ENCODE measurements at regions not wholly inside any gene's neighbourhood (a gene's known extent, or its start where the extent isn't known, plus 50 kb on each side); places are given as distances from the start of the nearest gene placed in this dataset.

DNA sequence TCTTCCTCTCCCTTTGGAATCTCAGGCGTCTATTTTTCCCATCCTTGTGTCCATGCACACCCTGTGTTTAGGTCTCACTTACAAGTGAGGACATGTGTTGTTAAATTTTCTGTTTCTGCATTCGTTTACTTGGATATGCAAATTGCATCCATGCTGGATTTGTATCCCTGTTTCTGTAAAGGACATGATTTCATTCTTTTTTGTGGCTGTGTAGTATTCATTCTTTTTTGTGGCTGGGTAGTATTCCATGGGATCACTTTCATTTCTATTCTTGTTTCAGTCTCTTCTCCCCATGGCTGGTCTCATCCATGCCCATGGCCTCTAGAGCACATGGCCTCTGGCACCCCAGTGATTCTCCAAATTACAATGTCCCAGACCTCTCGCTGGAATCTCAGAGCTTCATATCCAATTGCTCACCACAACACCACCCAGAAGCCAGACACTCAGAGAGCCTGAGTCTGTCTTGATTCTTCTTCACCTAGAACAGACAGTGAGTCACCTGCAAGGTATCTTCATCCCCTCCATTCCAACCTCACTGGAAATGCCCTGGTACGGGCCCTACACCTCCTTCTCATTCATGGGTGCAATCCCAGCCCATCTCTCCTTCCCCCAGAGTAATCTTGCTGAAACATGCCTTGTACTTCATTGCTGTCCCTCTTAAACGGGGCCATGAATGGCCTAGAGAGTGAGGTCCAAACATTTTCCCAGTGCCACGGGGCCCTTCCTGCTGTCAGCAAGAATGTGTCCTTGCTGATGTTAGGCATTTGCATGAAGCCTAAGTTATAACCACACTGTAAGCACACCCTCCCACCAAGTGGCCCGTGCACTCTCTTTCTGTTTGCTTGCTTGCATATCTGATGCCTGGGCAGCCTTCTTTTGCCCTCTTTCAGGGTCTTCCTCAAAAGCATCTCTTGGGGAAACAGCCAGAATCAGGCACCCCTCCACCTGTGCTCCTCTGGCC lies 476.2 kb upstream of the TSHZ3 start:
- no peak for TF ChIP-seq POLR2AphosphoS5 (IDR thresholded peaks at IDR 0.05; ENCODE audit: low read depth, low read length)
- TF ChIP-seq CBX8 (IDR thresholded peaks at IDR 0.05; ENCODE audit: borderline replicate concordance, low read depth, low read length), result no peak
- TF ChIP-seq RFX5 (IDR thresholded peaks at IDR 0.05; ENCODE audit: borderline replicate concordance, low read depth, low read length), result no peak
- no peak for TF ChIP-seq EP300 (IDR thresholded peaks at IDR 0.05; ENCODE audit: borderline replicate concordance in 1 of 2, low read depth in 2 of 2, low read length in 2 of 2)
- no peak for TF ChIP-seq RNF2 (IDR thresholded peaks at IDR 0.05; ENCODE audit: borderline replicate concordance, low read depth, low read length, missing control alignments, poor library complexity, severe bottlenecking)
- no peak for TF ChIP-seq POLR2A (IDR thresholded peaks at IDR 0.05; ENCODE audit: control extremely low read depth in 1 of 2, low read depth in 2 of 2, low read length in 2 of 2)
- TF ChIP-seq, protein P1, sequence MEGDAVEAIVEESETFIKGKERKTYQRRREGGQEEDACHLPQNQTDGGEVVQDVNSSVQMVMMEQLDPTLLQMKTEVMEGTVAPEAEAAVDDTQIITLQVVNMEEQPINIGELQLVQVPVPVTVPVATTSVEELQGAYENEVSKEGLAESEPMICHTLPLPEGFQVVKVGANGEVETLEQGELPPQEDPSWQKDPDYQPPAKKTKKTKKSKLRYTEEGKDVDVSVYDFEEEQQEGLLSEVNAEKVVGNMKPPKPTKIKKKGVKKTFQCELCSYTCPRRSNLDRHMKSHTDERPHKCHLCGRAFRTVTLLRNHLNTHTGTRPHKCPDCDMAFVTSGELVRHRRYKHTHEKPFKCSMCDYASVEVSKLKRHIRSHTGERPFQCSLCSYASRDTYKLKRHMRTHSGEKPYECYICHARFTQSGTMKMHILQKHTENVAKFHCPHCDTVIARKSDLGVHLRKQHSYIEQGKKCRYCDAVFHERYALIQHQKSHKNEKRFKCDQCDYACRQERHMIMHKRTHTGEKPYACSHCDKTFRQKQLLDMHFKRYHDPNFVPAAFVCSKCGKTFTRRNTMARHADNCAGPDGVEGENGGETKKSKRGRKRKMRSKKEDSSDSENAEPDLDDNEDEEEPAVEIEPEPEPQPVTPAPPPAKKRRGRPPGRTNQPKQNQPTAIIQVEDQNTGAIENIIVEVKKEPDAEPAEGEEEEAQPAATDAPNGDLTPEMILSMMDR (IDR thresholded peaks at IDR 0.05; ENCODE audit: control extremely low read depth in 1 of 3, insufficient read depth in 1 of 3, low read depth in 1 of 3, low read length in 3 of 3), result no peak
- no peak for TF ChIP-seq SP2 (IDR thresholded peaks at IDR 0.05; ENCODE audit: low read length)
